Activated T-cell treated with anti-CD3 and anti-CD28 coated beads, Interleukin-2, amount 50 U/mL, for 4 hours (primary cell): ENCODE measurements at regions not wholly inside any gene's neighbourhood (a gene's known extent, or its start where the extent isn't known, plus 50 kb on each side); places are given as distances from the start of the nearest gene placed in this dataset.
"Not testable (repeated sequence)": the region's sequence is repeated elsewhere in the genome, so short reads cannot be mapped to it uniquely, and the experiment has no call there.

Experiments
- ATAC-seq, 2 donors: fragments of 200-7000 bp; cut with Tn5 transposase; one replicate each; pipeline ENCODE4 v1.10.0; 2021
- DNase-seq: peaks from one replicate; pipeline ENCODE4 v3.0.0-alpha.2; 2020
- H3K27me3 Mint-ChIP-seq: one replicate; pipeline ENCODE4 v1.8.0; 2021; ENCODE audit warnings: low read depth, mixed read lengths
- H3K36me3 Mint-ChIP-seq: one replicate; pipeline ENCODE4 v1.8.0; 2022; ENCODE audit warnings: mixed read lengths; ENCODE audit not compliant: insufficient read depth
- H3K4me1 Mint-ChIP-seq: one replicate; pipeline ENCODE4 v1.8.0; 2021; ENCODE audit warnings: low read depth, mixed read lengths
- H3K4me3 Mint-ChIP-seq: one replicate; pipeline ENCODE4 v1.8.0; 2021; ENCODE audit warnings: mild to moderate bottlenecking, moderate library complexity, mixed read lengths
- H3K9me3 Mint-ChIP-seq: one replicate; pipeline ENCODE4 v1.8.0; 2021; ENCODE audit warnings: mixed read lengths

- no peak for DNase-seq
- Mint-ChIP-seq H3K9me3 (peaks cover 13% of the 10 kb centered on the region), H3K4me3 (no peak overlapping the region), H3K36me3 (no peaks in the 10 kb centered on the region), H3K4me1 (no peaks in the 10 kb centered on the region), H3K27me3 (no peaks in the 10 kb centered on the region)
- ATAC-seq = no peak
These were observed 556.1 kb downstream of the CDH9 start for GRCh38 chr5:26482076-26482809.

GRCh38 chr5:26470439-26470838 is 567.9 kb downstream of the CDH9 start:
- Mint-ChIP-seq H3K27me3 (no peaks in the 10 kb centered on the region), H3K4me3 (no peak overlapping the region), H3K9me3 (peaks cover 18% of the 10 kb centered on the region), H3K4me1 (no peaks in the 10 kb centered on the region), H3K36me3 (no peaks in the 10 kb centered on the region)
- ATAC-seq = no peak
- no peak for DNase-seq

GRCh38 chr5:26439121-26439520 is 599.3 kb downstream of the CDH9 start:
- Mint-ChIP-seq H3K27me3 (no peaks in the 10 kb centered on the region), H3K4me3 (no peak overlapping the region), H3K36me3 (no peaks in the 10 kb centered on the region), H3K9me3 (peaks cover 13% of the 10 kb centered on the region), H3K4me1 (no peaks in the 10 kb centered on the region)
- ATAC-seq = no peak
- DNase-seq = no peak

- no peak overlapping the region for H3K4me3 Mint-ChIP-seq
- H3K27me3 Mint-ChIP-seq = no peaks in the 10 kb centered on the region
- DNase-seq = no peak
- peaks cover 26% of the 10 kb centered on the region for H3K9me3 Mint-ChIP-seq
- no peak for ATAC-seq
- H3K36me3 Mint-ChIP-seq = no peaks in the 10 kb centered on the region
- no peaks in the 10 kb centered on the region for H3K4me1 Mint-ChIP-seq
These were observed 603.7 kb downstream of the CDH9 start for GRCh38 chr5:26434688-26435087.

GRCh38 chr5:26432386-26432785 is 606.0 kb downstream of the CDH9 start:
- no peak overlapping the region for H3K4me3 Mint-ChIP-seq
- DNase-seq (no peak), ATAC-seq (no peak)
- no peaks in the 10 kb centered on the region for H3K27me3 Mint-ChIP-seq
- no peaks in the 10 kb centered on the region for H3K4me1 Mint-ChIP-seq
- H3K9me3 Mint-ChIP-seq = peaks cover 23% of the 10 kb centered on the region
- no peaks in the 10 kb centered on the region for H3K36me3 Mint-ChIP-seq

GRCh38 chr5:26430323-26430722 is 608.1 kb downstream of the CDH9 start:
- DNase-seq = no peak
- Mint-ChIP-seq H3K27me3 (no peaks in the 10 kb centered on the region), H3K36me3 (no peaks in the 10 kb centered on the region), H3K4me3 (no peak overlapping the region), H3K9me3 (peaks cover 28% of the 10 kb centered on the region), H3K4me1 (no peaks in the 10 kb centered on the region)
- no peak for ATAC-seq

- Mint-ChIP-seq H3K36me3 (no peaks in the 10 kb centered on the region), H3K4me1 (no peaks in the 10 kb centered on the region), H3K4me3 (no peak overlapping the region), H3K9me3 (peaks cover 29% of the 10 kb centered on the region), H3K27me3 (no peaks in the 10 kb centered on the region)
- ATAC-seq (no peak), DNase-seq (no peak)
These were observed 611.1 kb downstream of the CDH9 start for GRCh38 chr5:26427281-26427680.

GRCh38 chr5:26419987-26420386 is 618.4 kb downstream of the CDH9 start:
- Mint-ChIP-seq H3K4me1 (no peaks in the 10 kb centered on the region), H3K4me3 (no peak overlapping the region), H3K36me3 (no peaks in the 10 kb centered on the region), H3K27me3 (no peaks in the 10 kb centered on the region), H3K9me3 (peaks cover 3% of the 10 kb centered on the region)
- no peak for DNase-seq
- no peak for ATAC-seq

- peaks cover 3% of the 10 kb centered on the region for H3K9me3 Mint-ChIP-seq
- ATAC-seq = no peak
- no peaks in the 10 kb centered on the region for H3K4me1 Mint-ChIP-seq
- H3K36me3 Mint-ChIP-seq = no peaks in the 10 kb centered on the region
- H3K27me3 Mint-ChIP-seq = no peaks in the 10 kb centered on the region
- DNase-seq = no peak
- H3K4me3 Mint-ChIP-seq = no peak overlapping the region
These were observed 621.5 kb downstream of the CDH9 start for GRCh38 chr5:26416911-26417310.

- H3K4me3 Mint-ChIP-seq = no peak overlapping the region
- DNase-seq (no peak), ATAC-seq (no peak)
- H3K36me3 Mint-ChIP-seq = no peaks in the 10 kb centered on the region
- no peaks in the 10 kb centered on the region for H3K27me3 Mint-ChIP-seq
- peaks cover 10% of the 10 kb centered on the region for H3K9me3 Mint-ChIP-seq
- H3K4me1 Mint-ChIP-seq = no peaks in the 10 kb centered on the region
These were observed 622.2 kb downstream of the CDH9 start for GRCh38 chr5:26415987-26416779.

GRCh38 chr5:26390608-26391007 is 647.8 kb downstream of the CDH9 start:
- no peaks in the 10 kb centered on the region for H3K27me3 Mint-ChIP-seq
- no peak for ATAC-seq
- H3K9me3 Mint-ChIP-seq = peaks cover 33% of the 10 kb centered on the region

GRCh38 chr5:26388976-26389375 is 649.4 kb downstream of the CDH9 start:
- no peaks in the 10 kb centered on the region for H3K36me3 Mint-ChIP-seq
- peaks cover 28% of the 10 kb centered on the region for H3K9me3 Mint-ChIP-seq
- no peak overlapping the region for H3K4me3 Mint-ChIP-seq
- no peak for DNase-seq
- no peaks in the 10 kb centered on the region for H3K27me3 Mint-ChIP-seq
- no peaks in the 10 kb centered on the region for H3K4me1 Mint-ChIP-seq
- no peak for ATAC-seq

More at GRCh38 chr5:26390608-26391007, 647.8 kb downstream of the CDH9 start:
- no peaks in the 10 kb centered on the region for H3K4me1 Mint-ChIP-seq
- H3K36me3 Mint-ChIP-seq = no peaks in the 10 kb centered on the region
- no peak overlapping the region for H3K4me3 Mint-ChIP-seq
- DNase-seq = no peak

- DNase-seq = no peak
- ATAC-seq = no peak
- Mint-ChIP-seq H3K27me3 (no peaks in the 10 kb centered on the region), H3K36me3 (no peaks in the 10 kb centered on the region), H3K9me3 (peaks cover 20% of the 10 kb centered on the region), H3K4me1 (no peaks in the 10 kb centered on the region), H3K4me3 (no peak overlapping the region)
These were observed 651.9 kb downstream of the CDH9 start for GRCh38 chr5:26386532-26386931.

GRCh38 chr5:26364624-26365023 is 673.8 kb downstream of the CDH9 start:
- not testable (repeated sequence) for H3K4me3 Mint-ChIP-seq, H3K36me3 Mint-ChIP-seq, H3K27me3 Mint-ChIP-seq, H3K4me1 Mint-ChIP-seq, DNase-seq, ATAC-seq
- peaks cover 37% of the 10 kb centered on the region for H3K9me3 Mint-ChIP-seq

GRCh38 chr5:26343801-26344325 is 694.5 kb downstream of the CDH9 start:
- ATAC-seq (no peak), DNase-seq (no peak)
- Mint-ChIP-seq H3K27me3 (no peaks in the 10 kb centered on the region), H3K36me3 (no peaks in the 10 kb centered on the region), H3K4me3 (no peak overlapping the region), H3K9me3 (peaks cover 12% of the 10 kb centered on the region), H3K4me1 (no peaks in the 10 kb centered on the region)
